Activated T-helper 1 cell treated with anti-CD3 and anti-CD28 coated beads, Interleukin-2, amount 50 U/mL, for 16 hours (primary cell): ENCODE measurements at regions not wholly inside any gene's neighbourhood (a gene's known extent, or its start where the extent isn't known, plus 50 kb on each side); places are given as distances from the start of the nearest gene placed in this dataset.
"Not testable (repeated sequence)": the region's sequence is repeated elsewhere in the genome, so short reads cannot be mapped to it uniquely, and the experiment has no call there.

Experiments
- DNase-seq, 2 donors: peaks; one replicate each; pipeline ENCODE4 v3.0.0-alpha.2; 2020; ENCODE audit warnings: low read depth in 1 of 2, low spot score in 1 of 2

- DNase-seq = no peak
Measured at GRCh38 chr15:95170561-95171380, 939.4 kb downstream of the MCTP2 start.

DNA sequence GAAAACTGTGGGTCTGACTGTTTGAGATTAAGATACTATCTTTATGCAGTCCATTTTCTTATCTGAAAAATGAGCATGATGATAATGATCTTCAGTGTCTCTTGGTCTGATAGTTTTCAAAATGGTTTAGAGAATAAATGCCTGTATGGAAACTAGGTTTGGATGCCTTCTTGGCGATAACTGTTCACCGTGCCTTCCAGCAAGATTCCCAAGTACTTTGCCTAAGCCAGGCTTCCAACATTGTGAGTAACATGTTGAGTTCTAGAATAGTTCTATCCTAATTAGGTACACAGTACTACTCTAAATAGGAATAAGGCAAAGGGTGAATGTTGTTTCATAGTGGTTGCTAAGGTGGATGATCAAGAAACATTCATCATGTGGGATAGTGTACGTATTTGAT, 940.2 kb downstream of the MCTP2 start:
- DNase-seq = no peak

DNA sequence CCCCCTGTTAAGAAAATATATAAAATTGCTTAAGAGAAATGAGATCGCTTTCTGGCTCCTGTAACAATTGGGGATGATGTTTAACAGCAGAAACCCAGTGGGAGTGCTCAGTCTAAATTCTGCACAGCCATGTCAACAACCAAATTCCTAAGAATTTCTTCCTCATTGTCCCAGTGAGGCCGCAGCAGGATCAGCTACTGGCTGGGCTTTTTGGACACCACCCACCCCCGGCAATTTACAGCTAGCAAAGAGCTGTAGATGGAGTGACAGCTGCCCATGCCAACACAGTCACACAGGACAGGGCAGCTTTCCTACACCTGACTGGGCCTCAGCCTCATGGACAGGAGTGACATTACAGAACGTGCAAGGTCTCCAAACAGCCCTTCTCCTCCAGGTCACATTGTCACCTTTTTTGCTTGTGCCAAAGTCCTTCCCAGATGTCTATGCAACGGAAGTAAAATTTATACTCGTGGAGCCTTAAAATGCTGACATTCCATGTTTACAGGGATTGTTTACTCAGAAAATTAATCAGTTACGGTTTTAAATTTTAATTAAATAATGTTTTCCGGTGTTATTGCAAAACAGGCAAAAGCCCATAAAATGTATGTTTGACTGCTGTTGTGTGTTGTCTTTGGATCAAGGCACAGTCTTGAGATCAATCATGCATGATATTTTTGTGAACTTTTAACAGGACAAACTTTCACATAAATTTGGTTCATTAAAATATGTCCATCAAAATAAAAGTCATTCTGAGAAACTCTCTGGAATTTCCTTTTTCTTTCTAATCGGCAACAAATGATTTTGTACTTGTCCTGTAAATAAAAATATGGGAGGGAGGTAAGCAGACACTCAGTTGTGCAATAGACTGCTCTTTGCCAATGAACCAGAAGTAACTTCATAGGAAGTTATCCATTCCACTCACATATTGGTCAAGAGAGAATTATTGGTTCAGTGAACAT, 943.2 kb downstream of the MCTP2 start:
- DNase-seq = no peak

DNA sequence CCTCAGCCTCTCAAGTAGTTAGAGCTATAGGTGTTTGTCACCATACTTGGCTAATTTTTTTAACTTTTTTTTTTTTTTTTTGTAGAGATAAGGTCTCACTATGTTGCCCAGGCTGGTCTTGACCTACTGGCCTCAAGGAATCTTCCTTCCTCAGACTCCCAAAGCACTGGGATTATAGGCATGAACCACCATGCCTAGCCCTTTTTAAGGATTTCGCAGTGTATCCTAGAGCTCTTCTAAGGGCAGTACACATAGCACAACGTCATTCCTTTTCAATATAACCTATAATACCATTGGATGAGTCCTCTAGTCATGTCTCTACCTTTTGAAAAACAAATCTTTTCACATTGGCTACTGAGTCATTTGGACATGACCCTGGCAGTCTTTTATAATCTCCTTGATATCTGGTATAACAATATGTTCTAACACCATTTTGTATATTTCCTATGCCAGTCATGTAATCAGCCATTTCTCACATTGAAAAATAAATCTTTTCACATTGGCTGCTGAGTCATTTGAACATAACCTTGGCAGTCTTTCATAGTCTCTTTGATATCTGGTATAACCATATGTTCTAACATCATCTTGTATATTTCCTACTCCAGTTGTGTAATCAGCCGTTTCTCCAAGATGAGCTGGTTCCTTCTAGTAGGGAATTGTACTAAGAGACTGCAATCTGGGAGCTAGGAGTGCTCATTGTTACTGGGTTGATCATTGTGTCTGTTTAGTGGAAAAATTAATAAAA, 944.7 kb downstream of the MCTP2 start:
- DNase-seq = no peak

- DNase-seq = no peak
Measured at GRCh38 chr15:95176794-95177577, 945.6 kb downstream of the MCTP2 start.

- DNase-seq = no peak
Measured at GRCh38 chr15:95180530-95180929, 949.2 kb downstream of the MCTP2 start.

DNA sequence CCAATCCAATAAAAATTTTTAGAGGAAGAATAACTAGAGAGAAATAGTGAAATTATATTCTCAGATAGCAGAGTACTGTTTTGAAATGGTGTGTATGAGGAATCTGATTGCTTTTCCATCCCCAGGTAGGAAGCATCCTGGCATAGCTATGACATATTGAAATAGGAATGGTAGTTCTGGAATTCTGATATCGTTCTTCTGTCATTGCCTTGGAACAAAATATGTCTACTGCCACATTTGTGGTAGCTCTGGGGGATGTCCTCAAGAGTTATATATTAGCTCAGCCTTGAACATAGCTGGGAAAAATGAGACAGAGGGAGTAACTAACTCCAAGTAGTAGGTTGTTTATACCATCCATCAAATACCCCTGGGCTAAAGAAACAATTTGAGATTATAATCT, 950.7 kb downstream of the MCTP2 start:
- no peak for DNase-seq

DNA sequence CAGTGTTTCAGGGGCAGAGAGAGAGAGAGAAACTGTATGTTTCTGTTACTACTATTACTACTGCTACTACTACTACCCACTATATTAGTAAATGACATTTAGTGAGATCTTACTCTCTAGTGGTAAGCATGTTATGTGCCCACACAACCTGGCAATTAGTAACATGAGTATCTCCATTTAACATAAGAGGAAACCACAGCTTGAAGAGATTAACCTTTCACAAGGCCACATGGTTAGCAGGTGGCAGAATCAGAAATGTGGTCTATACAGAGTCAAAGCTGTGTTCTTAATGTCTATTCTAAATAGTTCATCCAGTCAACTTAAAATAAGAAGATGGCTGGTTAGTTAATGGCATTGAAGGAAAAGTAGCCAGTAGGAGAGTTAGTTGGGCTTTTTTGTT, 961.6 kb downstream of the MCTP2 start:
- no peak for DNase-seq

- DNase-seq = no peak
Measured at GRCh38 chr15:95194746-95195145, 963.4 kb downstream of the MCTP2 start.

DNA sequence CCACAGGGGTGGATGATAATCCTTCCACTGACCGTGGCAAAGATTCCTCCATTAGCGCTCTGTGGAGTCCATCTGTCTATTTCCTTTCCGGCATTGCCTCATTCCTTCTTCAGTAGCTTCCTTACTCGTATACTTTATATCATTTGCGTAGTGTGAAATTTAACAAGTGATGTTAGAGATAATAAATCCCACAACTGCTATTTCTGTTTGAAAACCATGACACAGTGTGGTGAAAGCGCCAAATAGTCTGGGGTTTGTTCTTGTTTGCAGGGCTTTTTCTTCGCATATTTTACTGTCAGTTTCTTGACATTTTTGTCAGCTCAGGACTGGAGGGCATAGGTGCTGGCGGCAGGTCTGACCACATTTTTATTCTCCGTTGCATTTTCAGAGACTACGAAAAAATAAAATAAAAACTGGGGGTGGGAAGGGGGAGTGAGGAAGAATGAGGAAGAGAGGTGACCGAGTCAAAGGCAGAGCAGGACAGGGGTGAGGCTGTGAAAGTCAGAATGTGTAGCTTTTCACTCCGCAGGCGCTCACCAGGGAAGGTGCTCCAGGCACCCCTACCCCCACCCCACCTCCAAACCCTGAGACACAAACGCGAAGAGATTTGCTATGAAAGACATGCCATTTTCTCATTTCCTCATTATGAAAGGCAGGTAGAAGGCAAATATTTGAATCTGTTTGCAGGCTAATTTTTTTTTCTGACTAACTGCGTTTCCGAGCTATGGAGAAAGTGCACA, 965.0 kb downstream of the MCTP2 start:
- DNase-seq = no peak

- DNase-seq = no peak
Measured at GRCh38 chr15:95202569-95203349, 971.4 kb downstream of the MCTP2 start.

DNA sequence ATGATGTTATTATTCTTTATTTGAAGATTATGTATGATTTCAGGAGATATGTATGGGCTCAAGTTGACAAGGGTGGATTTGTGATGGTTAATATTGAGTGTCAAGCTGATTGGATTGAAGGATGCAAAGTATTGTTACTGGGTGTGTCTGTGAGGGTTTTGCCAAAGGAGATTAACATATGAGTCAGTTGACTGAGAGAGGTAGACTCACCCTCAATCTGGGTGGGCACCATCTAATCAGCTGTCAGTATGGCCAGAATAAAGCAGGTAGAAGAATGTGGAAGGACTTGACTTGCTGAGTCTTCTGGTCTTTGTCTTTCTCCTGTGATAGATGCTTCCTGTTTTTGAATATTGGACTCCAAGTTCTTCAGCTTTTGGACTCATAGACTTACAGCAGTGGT, 973.7 kb downstream of the MCTP2 start:
- no peak for DNase-seq

GRCh38 chr15:95205830-95206229, 974.5 kb downstream of the MCTP2 start:
- DNase-seq = not testable (repeated sequence)

- no peak for DNase-seq
Measured at GRCh38 chr15:95208071-95208470, 976.7 kb downstream of the MCTP2 start.

GRCh38 chr15:95208988-95209387, 977.6 kb downstream of the MCTP2 start:
- no peak for DNase-seq

DNA sequence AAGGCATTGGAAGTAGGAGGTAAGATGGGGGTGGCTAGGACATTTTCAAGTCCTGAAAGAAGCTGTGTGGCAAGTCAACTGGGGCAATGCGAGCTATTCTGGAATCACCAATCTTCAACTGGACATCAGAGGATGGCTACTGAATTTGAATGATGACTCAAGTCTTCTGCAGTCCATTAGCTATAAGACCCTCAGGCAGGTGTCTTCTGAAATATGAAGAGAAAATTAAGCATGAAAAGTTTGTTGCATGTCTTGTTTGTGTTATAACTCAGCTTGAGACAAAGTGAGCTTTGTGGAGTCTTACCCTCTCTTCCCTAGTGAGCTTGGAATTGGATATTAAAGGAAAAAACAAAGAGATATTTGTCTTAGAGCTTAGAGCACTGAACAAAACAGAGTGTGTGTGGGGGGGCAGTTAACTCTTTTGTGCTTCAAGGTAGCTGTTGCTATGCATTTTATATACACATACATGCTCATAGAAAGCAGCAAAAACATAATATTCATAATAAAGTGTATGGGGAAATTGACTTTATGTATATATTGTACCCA, 979.1 kb downstream of the MCTP2 start:
- DNase-seq = no peak

- no peak for DNase-seq
Measured at GRCh38 chr15:95215017-95215416, 983.7 kb downstream of the MCTP2 start.

GRCh38 chr15:95226835-95227234, 995.5 kb downstream of the MCTP2 start:
- no peak for DNase-seq

GRCh38 chr15:95227235-95227634, 995.9 kb downstream of the MCTP2 start:
- no peak for DNase-seq
